NCI-H69 (cell line): ENCODE measurements at regions not wholly inside any gene's neighbourhood (a gene's known extent, or its start where the extent isn't known, plus 50 kb on each side); places are given as distances from the start of the nearest gene placed in this dataset.
"Not testable (repeated sequence)": the region's sequence is repeated elsewhere in the genome, so short reads cannot be mapped to it uniquely, and the experiment has no call there.

Source experiments
- DNase-seq: peaks from one replicate; lab custom pipeline; 2025; lab: John Stamatoyannopoulos, UW

DNA sequence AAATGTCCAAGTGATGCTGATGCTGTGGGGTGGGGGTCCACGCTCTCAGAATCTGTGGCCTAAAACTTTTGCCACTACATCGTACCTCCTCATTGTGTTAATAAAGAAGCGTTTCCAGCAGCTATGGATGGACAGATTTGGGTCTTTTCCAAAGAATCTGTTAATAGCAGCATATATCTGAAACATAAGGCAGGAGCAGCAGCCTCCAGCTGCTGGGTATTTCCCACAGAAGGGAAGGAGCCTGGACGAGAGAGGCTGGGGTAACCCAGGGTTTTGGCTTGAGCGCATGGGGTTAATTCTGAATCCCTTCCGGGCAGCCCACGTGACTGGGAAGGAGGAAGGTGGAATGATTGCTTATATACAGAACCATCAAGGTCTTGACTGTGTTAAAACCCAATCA lies 332.4 kb downstream of the BCOR start:
- DNase-seq: peak; percentile 15

GRCh38 chrX:39766085-39766726 lies 331.6 kb downstream of the BCOR start:
- no peak for DNase-seq

DNA sequence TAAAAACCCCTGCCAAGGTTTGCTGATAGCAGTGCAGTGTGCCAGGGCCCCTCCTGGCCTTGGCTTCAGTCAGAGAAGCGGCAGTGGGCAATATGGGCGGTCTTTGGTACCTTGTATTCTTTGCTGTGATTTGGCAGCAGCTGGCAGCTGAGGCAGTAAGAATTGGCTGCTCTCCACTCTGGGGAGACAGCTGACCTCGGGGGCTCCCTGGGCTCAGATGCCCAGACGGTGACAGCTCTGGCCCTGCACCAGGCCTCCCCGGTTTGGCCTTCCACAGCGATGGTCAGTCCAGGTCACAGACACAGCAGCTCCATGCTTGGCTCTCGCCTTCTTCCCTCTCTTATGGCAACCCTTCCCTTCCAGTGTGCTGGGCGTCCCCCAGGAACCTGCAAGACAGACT lies 330.9 kb downstream of the BCOR start:
- DNase-seq: no peak

DNA sequence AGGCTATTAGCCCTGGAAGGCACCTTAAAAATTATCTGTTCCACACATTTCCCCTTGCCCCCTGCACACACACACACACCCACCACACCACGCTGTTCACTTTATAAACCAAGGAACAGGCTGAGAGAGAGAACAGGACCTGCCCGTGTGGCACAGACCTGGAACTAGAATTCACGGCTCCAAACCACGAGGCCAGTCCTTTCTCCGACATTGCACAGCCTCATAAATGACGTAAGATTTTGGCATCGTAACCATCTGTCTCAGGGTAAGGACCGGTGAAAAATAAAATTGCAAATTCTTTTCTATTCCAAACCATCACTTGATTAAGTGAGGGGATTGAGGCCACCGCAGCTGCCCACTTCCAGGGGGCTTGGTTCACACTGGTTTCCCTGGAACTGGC lies 330.3 kb downstream of the BCOR start:
- DNase-seq: no peak

- no peak for DNase-seq
Observed at GRCh38 chrX:39769748-39770147, 328.0 kb downstream of the BCOR start.

- DNase-seq: no peak
Observed at GRCh38 chrX:39771089-39771488, 326.7 kb downstream of the BCOR start.

GRCh38 chrX:39772057-39772832 lies 325.5 kb downstream of the BCOR start:
- DNase-seq: no peak

DNA sequence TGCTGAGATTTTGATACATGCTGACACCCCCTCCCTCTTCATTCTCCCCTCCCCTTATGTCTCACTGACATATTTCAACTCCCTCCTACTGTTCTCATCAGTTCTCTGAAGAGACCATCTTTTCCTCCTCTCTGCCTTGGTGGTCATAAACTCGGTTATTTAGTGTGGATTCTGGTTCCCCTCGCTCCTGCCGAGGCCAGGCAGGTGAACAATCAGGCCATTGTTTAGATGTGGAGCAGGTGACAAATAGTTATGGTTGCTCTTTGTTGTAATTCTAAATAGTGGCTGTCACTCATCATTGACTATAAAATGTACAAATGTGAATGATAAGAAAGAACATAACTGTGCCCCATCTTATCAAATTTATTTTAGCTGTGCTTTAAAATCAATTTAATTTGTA lies 324.6 kb downstream of the BCOR start:
- DNase-seq: no peak

DNA sequence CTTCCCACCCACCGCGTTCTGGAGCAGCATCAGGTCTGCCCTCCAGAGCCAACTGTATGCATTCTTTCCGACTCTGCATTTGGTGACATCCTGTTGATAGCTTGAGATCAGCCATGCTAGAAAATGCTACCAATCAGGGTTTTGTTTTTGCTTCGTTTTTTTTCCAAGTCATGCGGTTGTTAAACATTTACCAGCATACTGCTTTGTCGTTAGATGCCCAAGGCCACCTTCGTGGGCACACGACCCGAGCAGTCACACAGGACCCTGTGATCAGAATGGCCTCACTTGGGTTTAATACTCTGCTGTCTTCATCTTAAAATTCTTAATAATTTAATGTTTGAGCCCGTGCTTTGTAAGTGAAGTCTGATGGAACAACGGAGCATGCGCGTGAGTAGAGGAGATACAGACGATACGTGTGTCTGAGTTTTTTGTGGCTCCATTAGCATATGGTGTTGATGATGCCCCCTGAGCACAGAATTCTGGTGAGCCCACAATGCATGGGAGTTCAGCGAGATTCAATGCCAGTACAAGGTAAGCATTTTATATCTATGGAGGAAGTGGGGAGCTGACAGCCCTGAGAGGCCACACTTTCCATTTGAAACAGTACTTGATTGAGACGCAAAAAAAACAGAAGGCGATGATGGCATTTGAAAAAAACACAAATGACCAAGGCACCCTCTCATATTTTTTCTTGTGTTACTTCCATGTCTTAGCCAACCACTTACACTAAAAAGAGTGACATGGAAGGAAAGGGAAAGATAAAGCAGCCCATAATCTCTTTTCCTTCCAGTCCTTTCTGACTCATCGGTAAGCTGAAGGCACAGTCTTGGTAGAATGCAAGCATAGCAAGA lies 323.6 kb downstream of the BCOR start:
- DNase-seq: no peak

DNA sequence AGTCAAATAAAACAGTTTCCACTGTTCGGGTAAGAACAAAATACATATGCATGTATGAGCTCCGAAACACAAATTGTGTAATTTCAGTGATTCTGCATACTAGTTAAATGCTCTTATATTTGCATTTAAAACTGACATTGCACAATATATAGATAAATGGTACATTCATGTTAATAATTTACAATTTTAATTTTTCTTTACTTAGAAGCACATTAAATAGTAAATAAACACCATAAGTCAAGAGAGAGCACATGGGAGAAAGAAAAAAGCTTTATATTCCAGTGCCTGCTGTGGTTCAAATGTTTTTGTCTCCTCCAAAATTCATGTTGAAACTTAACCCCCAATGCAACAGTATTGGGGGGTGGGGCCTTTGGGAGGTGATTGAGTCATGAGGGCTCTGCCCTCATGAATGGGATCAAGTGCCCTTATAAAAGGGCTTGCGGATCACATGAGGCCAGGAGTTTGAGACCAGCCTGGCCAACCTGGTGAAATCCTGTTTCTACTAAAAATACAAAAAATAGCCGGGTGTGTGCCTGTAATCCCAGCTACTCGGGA lies 322.9 kb downstream of the BCOR start:
- no peak for DNase-seq

DNA sequence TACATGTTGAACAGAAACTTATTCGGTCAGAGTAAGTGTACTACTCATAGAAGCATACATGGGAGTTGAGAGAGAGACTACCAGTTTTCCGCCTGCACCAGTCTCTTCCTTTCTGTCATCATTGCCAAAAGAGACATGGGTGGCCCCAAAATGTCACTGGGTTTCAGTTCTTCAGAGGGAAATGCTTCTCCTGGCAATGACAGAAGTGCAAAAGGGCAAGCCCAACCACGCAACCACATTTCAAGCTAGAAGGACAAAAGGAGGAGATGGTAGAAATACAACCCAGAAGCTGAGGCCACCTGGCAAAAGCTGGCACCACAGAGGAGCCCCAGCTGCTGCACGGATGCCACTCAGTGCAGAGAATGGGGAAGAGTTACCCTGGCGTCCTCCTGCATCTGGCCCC lies 320.1 kb downstream of the BCOR start:
- DNase-seq: no peak

DNA sequence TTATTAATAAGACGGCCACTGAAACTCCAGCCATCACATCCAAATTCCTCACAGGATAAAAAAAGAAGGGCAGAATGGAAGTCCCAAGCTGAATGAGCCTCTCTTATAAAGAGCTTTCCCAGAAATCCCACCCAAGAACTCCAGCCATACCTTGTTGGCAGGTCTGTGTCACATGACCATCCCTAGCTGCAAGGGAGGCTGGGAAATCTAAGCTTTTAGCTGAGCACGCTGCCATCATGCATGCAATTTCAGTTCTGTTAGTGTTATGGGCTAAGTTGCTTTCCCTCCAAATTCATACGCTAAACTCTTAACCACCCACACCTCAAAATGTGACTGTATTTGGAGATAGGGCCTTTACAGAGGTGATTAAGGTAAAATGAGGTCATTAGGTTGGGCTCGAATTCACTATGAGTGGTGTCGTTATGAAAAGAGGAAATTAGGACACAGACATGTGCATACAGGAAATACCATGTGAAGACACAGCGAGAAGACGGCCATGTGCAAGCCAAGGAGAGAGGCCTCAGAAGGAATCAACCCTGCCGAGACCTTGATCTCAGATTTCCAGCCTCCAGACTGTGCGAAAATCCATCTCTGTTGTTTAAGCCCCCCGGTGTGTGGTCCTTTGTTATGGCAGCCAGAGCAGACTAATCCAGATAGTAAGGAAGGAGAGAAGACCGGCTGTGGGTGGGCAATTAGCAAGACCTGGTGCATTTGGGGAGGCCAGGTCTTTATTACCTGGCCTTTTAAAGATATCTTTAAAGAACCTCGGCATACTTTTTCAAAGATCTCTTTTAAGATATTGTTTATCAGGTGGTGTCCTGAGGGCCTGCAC lies 317.6 kb downstream of the BCOR start:
- no peak for DNase-seq

GRCh38 chrX:39782276-39782675 lies 315.5 kb downstream of the BCOR start:
- no peak for DNase-seq

GRCh38 chrX:39787999-39788398 lies 309.8 kb downstream of the BCOR start:
- DNase-seq: no peak

- no peak for DNase-seq
Observed at GRCh38 chrX:39788521-39788920, 309.2 kb downstream of the BCOR start.

GRCh38 chrX:39791691-39792090 lies 306.1 kb downstream of the BCOR start:
- no peak for DNase-seq

DNA sequence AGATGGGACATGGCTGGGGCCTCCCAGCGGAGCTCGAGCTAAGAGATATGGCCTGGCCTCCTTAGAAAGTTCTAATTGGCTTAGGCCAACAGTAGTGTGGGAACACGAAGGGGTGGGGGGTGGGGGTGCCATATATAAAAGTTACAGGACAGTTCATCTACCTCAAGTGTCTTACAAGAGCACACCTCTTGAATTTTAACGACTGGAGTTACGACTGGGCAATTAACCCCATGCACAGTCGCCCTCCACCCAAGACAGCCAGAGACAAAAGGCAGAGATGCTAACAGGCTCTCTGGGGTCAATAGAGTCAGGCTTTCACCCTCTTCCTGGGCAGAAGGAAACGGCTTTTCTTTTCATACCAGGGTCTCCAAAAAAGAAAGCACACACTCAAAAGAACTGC lies 302.2 kb downstream of the BCOR start:
- peak; percentile 32 for DNase-seq

GRCh38 chrX:39796856-39797255 lies 300.9 kb downstream of the BCOR start:
- DNase-seq: no peak

- DNase-seq: not testable (repeated sequence)
Observed at GRCh38 chrX:39798488-39798887, 299.3 kb downstream of the BCOR start.

GRCh38 chrX:39802354-39802753 lies 295.4 kb downstream of the BCOR start:
- DNase-seq: no peak

- no peak for DNase-seq
Observed at GRCh38 chrX:39802908-39803307, 294.9 kb downstream of the BCOR start.

GRCh38 chrX:39805022-39805421 lies 292.7 kb downstream of the BCOR start:
- peak; percentile 4 for DNase-seq
